Calu3 (cell line): ENCODE measurements at regions not wholly inside any gene's neighbourhood (a gene's known extent, or its start where the extent isn't known, plus 50 kb on each side); places are given as distances from the start of the nearest gene placed in this dataset.

Source experiments
- BruUV-seq: library from RNA; stranded (reverse); fragments of 400-500 nt; replicated peaks from 2 replicates; lab custom pipeline; 2021; lab: Mats Ljungman, UMichigan
- CTCF ChIA-PET: fragments of 300-600 bp; sonication (Branson Sonifier 250); formaldehyde crosslinking; loops from one replicate; lab custom pipeline; 2022; ENCODE audit warnings: antibody characterized with exemption; lab: Charles Lee
- DNase-seq: peaks from one replicate; pipeline ENCODE4 v3.0.0; 2022
- H3K27ac Mint-ChIP-seq: one replicate; pipeline ENCODE4 v1.8.0; 2022; ENCODE audit warnings: mixed read lengths; ENCODE audit not compliant: unreplicated experiment
- H3K27me3 Mint-ChIP-seq: one replicate; pipeline ENCODE4 v1.8.0; 2022; ENCODE audit warnings: mixed read lengths; ENCODE audit not compliant: unreplicated experiment
- H3K36me3 Mint-ChIP-seq: one replicate; pipeline ENCODE4 v1.8.0; 2022; ENCODE audit warnings: mild to moderate bottlenecking, moderate library complexity, mixed read lengths; ENCODE audit not compliant: insufficient read depth, unreplicated experiment
- H3K4me1 Mint-ChIP-seq: one replicate; pipeline ENCODE4 v1.8.0; 2022; ENCODE audit warnings: mild to moderate bottlenecking, low read depth, mixed read lengths; ENCODE audit not compliant: unreplicated experiment
- H3K4me3 Mint-ChIP-seq: one replicate; pipeline ENCODE4 v1.8.0; 2022; ENCODE audit warnings: mild to moderate bottlenecking, low read depth, moderate library complexity, mixed read lengths; ENCODE audit not compliant: unreplicated experiment
- H3K9me3 Mint-ChIP-seq: one replicate; pipeline ENCODE4 v1.8.0; 2022; ENCODE audit warnings: low read depth, mixed read lengths; ENCODE audit not compliant: unreplicated experiment
- intact Hi-C: fragments of 100-400 bp; cut with micrococcal nuclease; formaldehyde crosslinking; loops from one replicate; pipeline ENCODE4 v1.10.0; 2022; ENCODE audit not compliant: unreplicated experiment
- TF ChIP-seq, protein P1 (sequence below): fragments of 200-600 bp; IDR thresholded peaks from one replicate; pipeline ENCODE4 v1.8.0; 2022; ENCODE audit warnings: antibody characterized with exemption; ENCODE audit not compliant: unreplicated experiment

DNA sequence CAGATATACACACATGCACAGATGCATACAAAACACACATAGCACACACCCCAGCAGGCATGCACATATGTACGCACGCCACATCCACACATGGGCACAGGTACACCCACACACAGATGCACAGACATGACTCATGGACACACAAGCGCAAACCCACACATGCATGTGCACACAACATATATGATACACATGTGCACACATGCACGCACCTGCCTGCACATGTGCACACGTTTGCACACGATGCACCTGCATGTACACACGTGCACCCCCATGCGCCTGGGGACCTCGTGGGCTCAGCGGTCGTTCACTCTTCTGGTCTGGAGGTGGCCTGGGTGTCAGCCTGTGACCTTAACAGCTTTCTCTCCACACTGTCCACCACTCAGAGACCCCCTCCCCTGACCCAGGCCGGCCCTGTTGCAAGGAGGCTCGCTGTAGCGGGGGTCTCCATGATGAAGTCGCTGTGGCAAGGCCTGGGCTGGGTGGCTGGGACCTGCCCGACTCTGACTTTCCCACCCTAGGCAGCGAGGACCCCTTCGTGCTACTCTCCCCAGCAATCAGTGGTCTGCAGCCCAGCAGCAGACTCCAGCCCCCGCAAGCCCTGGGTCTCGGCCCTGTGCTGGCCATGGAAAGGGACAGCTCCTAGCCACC lies 92.1 kb upstream of the TTC34 start:
- CTCF ChIA-PET = no interaction called here
- TF ChIP-seq, protein P1, sequence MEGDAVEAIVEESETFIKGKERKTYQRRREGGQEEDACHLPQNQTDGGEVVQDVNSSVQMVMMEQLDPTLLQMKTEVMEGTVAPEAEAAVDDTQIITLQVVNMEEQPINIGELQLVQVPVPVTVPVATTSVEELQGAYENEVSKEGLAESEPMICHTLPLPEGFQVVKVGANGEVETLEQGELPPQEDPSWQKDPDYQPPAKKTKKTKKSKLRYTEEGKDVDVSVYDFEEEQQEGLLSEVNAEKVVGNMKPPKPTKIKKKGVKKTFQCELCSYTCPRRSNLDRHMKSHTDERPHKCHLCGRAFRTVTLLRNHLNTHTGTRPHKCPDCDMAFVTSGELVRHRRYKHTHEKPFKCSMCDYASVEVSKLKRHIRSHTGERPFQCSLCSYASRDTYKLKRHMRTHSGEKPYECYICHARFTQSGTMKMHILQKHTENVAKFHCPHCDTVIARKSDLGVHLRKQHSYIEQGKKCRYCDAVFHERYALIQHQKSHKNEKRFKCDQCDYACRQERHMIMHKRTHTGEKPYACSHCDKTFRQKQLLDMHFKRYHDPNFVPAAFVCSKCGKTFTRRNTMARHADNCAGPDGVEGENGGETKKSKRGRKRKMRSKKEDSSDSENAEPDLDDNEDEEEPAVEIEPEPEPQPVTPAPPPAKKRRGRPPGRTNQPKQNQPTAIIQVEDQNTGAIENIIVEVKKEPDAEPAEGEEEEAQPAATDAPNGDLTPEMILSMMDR = no peak
- Mint-ChIP-seq H3K4me1 (no peaks in the 10 kb centered on the region), H3K36me3 (no peaks in the 10 kb centered on the region), H3K9me3 (no peaks in the 10 kb centered on the region), H3K27me3 (peaks cover 28% of the 10 kb centered on the region), H3K4me3 (no peak overlapping the region), H3K27ac (no peak overlapping the region)
- intact Hi-C loops = no loop called here
- no TSS peak for BruUV-seq
- DNase-seq = no peak

DNA sequence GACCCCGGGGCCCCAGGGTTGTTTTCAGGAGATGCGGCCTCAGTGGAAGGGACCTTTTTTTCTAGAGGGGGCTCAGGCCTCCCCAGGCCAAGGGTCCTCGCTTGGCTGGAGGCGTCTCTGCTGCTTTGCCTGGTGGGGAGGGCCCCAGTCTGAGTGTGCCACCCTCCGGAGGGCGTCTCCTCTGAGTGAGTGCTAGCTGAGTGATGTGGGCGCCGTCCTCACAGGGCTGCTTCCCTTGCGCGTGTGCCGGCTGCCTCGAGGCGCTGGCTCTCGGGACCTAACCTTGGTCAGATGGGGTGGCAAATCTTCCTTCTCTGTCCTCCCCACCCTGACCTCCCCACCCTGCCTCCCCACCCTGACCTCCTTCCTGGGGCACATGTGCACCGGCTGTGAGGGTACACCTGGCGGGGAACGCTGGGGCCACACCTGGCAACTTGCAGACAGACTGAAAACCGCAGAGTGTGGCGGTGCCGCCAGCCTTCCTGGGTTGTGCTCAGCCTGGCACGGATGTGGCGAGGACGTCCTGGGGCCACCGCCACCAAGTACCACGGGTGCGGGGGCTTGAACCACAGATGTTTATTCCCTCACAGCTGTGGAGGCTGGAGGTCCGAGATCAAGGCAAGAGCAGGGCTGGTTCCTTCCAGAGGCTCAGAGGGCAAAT lies 93.0 kb upstream of the TTC34 start:
- no TSS peak for BruUV-seq
- intact Hi-C loops = no loop called here
- Mint-ChIP-seq H3K27ac (no peak overlapping the region), H3K4me1 (no peaks in the 10 kb centered on the region), H3K9me3 (no peaks in the 10 kb centered on the region), H3K27me3 (peaks cover 28% of the 10 kb centered on the region), H3K4me3 (no peak overlapping the region), H3K36me3 (no peaks in the 10 kb centered on the region)
- no peak for DNase-seq
- CTCF ChIA-PET = no interaction called here
- TF ChIP-seq, protein P1 = no peak

DNA sequence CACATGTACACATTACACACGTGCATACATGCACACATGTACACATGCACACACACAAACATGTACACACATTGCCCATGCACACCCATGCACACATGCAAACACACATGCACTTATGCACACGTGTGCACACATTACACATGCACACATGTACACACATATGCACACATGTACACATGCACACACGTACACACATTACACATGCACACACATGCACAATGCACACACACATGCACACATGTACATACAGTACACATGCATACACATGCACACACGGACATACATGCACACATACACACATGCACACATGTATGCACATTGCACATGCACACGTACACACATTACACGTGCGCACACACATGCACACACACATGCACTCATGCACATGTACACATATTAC lies 95.3 kb upstream of the TTC34 start:
- Mint-ChIP-seq H3K27me3 (peaks cover 34% of the 10 kb centered on the region), H3K36me3 (no peaks in the 10 kb centered on the region), H3K4me3 (no peak overlapping the region), H3K4me1 (no peaks in the 10 kb centered on the region), H3K27ac (no peak overlapping the region), H3K9me3 (no peaks in the 10 kb centered on the region)
- DNase-seq = no peak
- TF ChIP-seq, protein P1 = no peak
- BruUV-seq = no TSS peak
- CTCF ChIA-PET = no interaction called here
- intact Hi-C loops = no loop called here

DNA sequence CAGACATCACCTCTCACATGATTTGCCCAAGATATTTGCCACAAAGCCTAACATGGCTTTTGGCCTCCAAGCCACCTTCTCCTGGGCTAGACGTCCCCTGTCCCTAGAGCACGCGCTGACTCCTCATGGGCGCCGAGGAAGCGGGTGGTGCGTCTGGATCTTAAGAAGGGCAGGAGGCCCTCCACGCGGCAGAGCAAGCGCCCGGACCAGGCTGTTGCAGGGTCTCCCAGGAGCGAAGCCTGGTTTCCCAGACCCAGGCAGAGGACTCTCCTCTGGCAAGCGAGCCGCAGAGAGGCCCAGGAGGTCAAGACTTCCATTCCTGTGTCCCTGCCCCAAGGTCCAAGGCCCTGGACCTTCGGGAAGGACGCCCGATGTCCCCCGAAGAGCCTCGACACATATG lies 101.7 kb upstream of the TTC34 start:
- intact Hi-C loops = no loop called here
- H3K4me3 Mint-ChIP-seq = no peak overlapping the region
- TF ChIP-seq, protein P1 = no peak
- no peak overlapping the region for H3K27ac Mint-ChIP-seq
- no peaks in the 10 kb centered on the region for H3K36me3 Mint-ChIP-seq
- peaks cover 58% of the 10 kb centered on the region for H3K27me3 Mint-ChIP-seq
- H3K9me3 Mint-ChIP-seq = no peaks in the 10 kb centered on the region
- CTCF ChIA-PET = no interaction called here
- no TSS peak for BruUV-seq
- no peak for DNase-seq
- no peaks in the 10 kb centered on the region for H3K4me1 Mint-ChIP-seq
